Mucosa of descending colon (tissue), 3 donors: ENCODE measurements at regions not wholly inside any gene's neighbourhood (a gene's known extent, or its start where the extent isn't known, plus 50 kb on each side); places are given as distances from the start of the nearest gene placed in this dataset.

Experiments used
- ATAC-seq: fragments of 200-7000 bp; cut with Tn5 transposase; one replicate; pipeline ENCODE4 v1.9.1; 2020; ENCODE audit warnings: mild to moderate bottlenecking, moderate library complexity
- DNase-seq, 3 donors: peaks; one replicate each; pipeline ENCODE4 v3.0.0-alpha.2; 2020
- H3K36me3 ChIP-seq: fragments of 200-600 bp; one replicate; pipeline ENCODE4 v1.8.0; 2021; ENCODE audit warnings: low read depth, mild to moderate bottlenecking
- H3K4me1 ChIP-seq: fragments of 200-600 bp; one replicate; pipeline ENCODE4 v1.8.0; 2021; ENCODE audit warnings: low read depth, mild to moderate bottlenecking
- H3K4me3 ChIP-seq: fragments of 200-600 bp; one replicate; pipeline ENCODE4 v1.8.0; 2021; ENCODE audit warnings: mild to moderate bottlenecking
- H3K9me3 ChIP-seq: fragments of 200-600 bp; one replicate; pipeline ENCODE4 v1.8.0; 2021; ENCODE audit warnings: mild to moderate bottlenecking
- CTCF ChIP-seq: fragments of 200-600 bp; IDR thresholded peaks from one replicate; pipeline ENCODE4 v1.8.0; 2022; ENCODE audit warnings: antibody characterized with exemption, mild to moderate bottlenecking
- intact Hi-C, 2 donors: fragments of 100-400 bp; cut with DNase I in 1 of 2; cut with micrococcal nuclease in 1 of 2; formaldehyde crosslinking; loops; one replicate each; pipeline versions ENCODE4 v1.11.0 to v1.11.1; 2022; cut with DNase I, micrococcal nuclease
- donor health status: DM: no; HTN: no; CAD: no; lungs with moderate emphysema.
- donor health status: DM: no; HTN: no; CAD: no.
- donor health status: DM: no; HTN: yes; CAD: no.

GRCh38 chr7:32167815-32168214 lies 97.6 kb upstream of the PDE1C start:
- no peaks in the 10 kb centered on the region for H3K4me1 ChIP-seq
- intact Hi-C loops: no loop called here
- no peaks in the 10 kb centered on the region for H3K9me3 ChIP-seq
- no peak for TF ChIP-seq CTCF
- no peaks in the 10 kb centered on the region for H3K36me3 ChIP-seq
- ATAC-seq: no peak
- DNase-seq: no peak
- no peak overlapping the region for H3K4me3 ChIP-seq

GRCh38 chr7:32167256-32167655 lies 97.0 kb upstream of the PDE1C start:
- DNase-seq: no peak
- H3K36me3 ChIP-seq: no peaks in the 10 kb centered on the region
- H3K4me1 ChIP-seq: no peaks in the 10 kb centered on the region
- intact Hi-C loops: no loop called here
- no peak overlapping the region for H3K4me3 ChIP-seq
- TF ChIP-seq CTCF: no peak
- ATAC-seq: no peak
- no peaks in the 10 kb centered on the region for H3K9me3 ChIP-seq

- ATAC-seq (peak; percentile 60), DNase-seq (peak in 1 of 3 donors; percentile 31)
- no peaks in the 10 kb centered on the region for H3K9me3 ChIP-seq
- TF ChIP-seq CTCF: no peak
- intact Hi-C loops: no loop called here
- no peaks in the 10 kb centered on the region for H3K4me1 ChIP-seq
- no peak overlapping the region for H3K4me3 ChIP-seq
- no peaks in the 10 kb centered on the region for H3K36me3 ChIP-seq
These were observed 94.3 kb upstream of the PDE1C start for GRCh38 chr7:32164341-32164996.

GRCh38 chr7:32163896-32164295 lies 93.7 kb upstream of the PDE1C start:
- intact Hi-C loops: no loop called here
- ATAC-seq: no peak
- H3K4me3 ChIP-seq: no peak overlapping the region

GRCh38 chr7:32163141-32163806 lies 93.1 kb upstream of the PDE1C start:
- H3K4me1 ChIP-seq: no peaks in the 10 kb centered on the region
- peak in 2 of 3 donors; percentile 23 to 42 for DNase-seq
- no peaks in the 10 kb centered on the region for H3K9me3 ChIP-seq
- H3K4me3 ChIP-seq: no peak overlapping the region
- ATAC-seq: peak; percentile 56
- no peak for TF ChIP-seq CTCF
- intact Hi-C loops: no loop called here
- no peaks in the 10 kb centered on the region for H3K36me3 ChIP-seq

More at GRCh38 chr7:32163896-32164295, 93.7 kb upstream of the PDE1C start:
- DNase-seq: no peak
- H3K4me1 ChIP-seq: no peaks in the 10 kb centered on the region
- TF ChIP-seq CTCF: no peak
- no peaks in the 10 kb centered on the region for H3K36me3 ChIP-seq
- no peaks in the 10 kb centered on the region for H3K9me3 ChIP-seq
